ENCODE measurements at regions not wholly inside any gene's neighbourhood (a gene's known extent, or its start where the extent isn't known, plus 50 kb on each side); places are given as distances from the start of the nearest gene placed in this dataset.

GRCh38 chr7:49333180-49333881, 409.0 kb downstream of the CDC14C start:
- H3K9me3 ChIP-seq (ENCODE audit: control insufficient read depth, insufficient read depth, low read length), result no peaks in the 10 kb centered on the region
- no peak overlapping the region for H3K27ac ChIP-seq (ENCODE audit: low read length)

DNA sequence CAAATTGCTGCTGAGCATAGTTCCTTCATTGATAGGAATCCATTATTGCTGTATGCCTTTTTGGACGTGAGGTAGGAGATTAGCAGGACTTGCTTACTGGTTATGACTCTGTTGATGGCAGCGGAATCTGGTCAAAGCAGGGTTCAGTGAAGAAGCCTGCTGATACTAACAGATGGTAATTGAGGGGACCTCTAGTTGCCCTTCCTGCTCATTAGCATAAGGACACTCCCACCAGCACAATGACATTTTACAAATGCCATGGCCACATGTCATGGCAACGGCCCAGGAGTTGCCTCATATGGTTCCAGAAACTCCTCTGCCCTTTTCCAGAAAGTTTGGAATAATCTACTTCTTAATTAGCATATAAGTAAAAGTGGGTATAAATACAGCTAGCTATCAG, 417.5 kb downstream of the CDC14C start:
- DNase-seq (ENCODE audit: low read depth, low spot score), result no peak
- no peaks in the 10 kb centered on the region for H3K4me1 ChIP-seq (ENCODE audit: control insufficient read depth, insufficient read depth, low read length)
- H3K27ac ChIP-seq (ENCODE audit: low read length), result no peak overlapping the region
- H3K9me3 ChIP-seq (ENCODE audit: control insufficient read depth, insufficient read depth, low read length), result no peaks in the 10 kb centered on the region
- H3K36me3 ChIP-seq (ENCODE audit: control insufficient read depth, insufficient read depth, low read length), result no peaks in the 10 kb centered on the region
- H3K27me3 ChIP-seq (ENCODE audit: control insufficient read depth, insufficient read depth, low read length), result no peaks in the 10 kb centered on the region
- no CpG with 5 or more reads among the region's 3 CpGs for WGBS (ENCODE audit: insufficient coverage, insufficient read length)
- no peak overlapping the region for H3K4me3 ChIP-seq (ENCODE audit: low read length)

More at GRCh38 chr7:49333180-49333881, 409.0 kb downstream of the CDC14C start:
- DNase-seq (ENCODE audit: low read depth, low spot score), result no peak
- no CpG with 5 or more reads among the region's 4 CpGs for WGBS (ENCODE audit: insufficient coverage, insufficient read length)
- no peaks in the 10 kb centered on the region for H3K27me3 ChIP-seq (ENCODE audit: control insufficient read depth, insufficient read depth, low read length)
- no peaks in the 10 kb centered on the region for H3K36me3 ChIP-seq (ENCODE audit: control insufficient read depth, insufficient read depth, low read length)
- H3K4me3 ChIP-seq (ENCODE audit: low read length), result no peak overlapping the region
- H3K4me1 ChIP-seq (ENCODE audit: control insufficient read depth, insufficient read depth, low read length), result no peaks in the 10 kb centered on the region

- Histone ChIP-seq H3K36me3 (ENCODE audit: control insufficient read depth, insufficient read depth, low read length) (no peaks in the 10 kb centered on the region), H3K27me3 (ENCODE audit: control insufficient read depth, insufficient read depth, low read length) (no peaks in the 10 kb centered on the region), H3K27ac (ENCODE audit: low read length) (no peak overlapping the region), H3K4me3 (ENCODE audit: low read length) (no peak overlapping the region), H3K4me1 (ENCODE audit: control insufficient read depth, insufficient read depth, low read length) (no peaks in the 10 kb centered on the region), H3K9me3 (ENCODE audit: control insufficient read depth, insufficient read depth, low read length) (no peaks in the 10 kb centered on the region)
- DNase-seq (ENCODE audit: low read depth, low spot score), result no peak
- WGBS (ENCODE audit: insufficient coverage, insufficient read length), result 100% methylated on average over 1 of the region's 1 CpG
These were observed 420.2 kb downstream of the CDC14C start for GRCh38 chr7:49344556-49344955.

- Histone ChIP-seq H3K4me1 (ENCODE audit: control insufficient read depth, insufficient read depth, low read length) (no peaks in the 10 kb centered on the region), H3K27ac (ENCODE audit: low read length) (no peak overlapping the region), H3K36me3 (ENCODE audit: control insufficient read depth, insufficient read depth, low read length) (no peaks in the 10 kb centered on the region), H3K27me3 (ENCODE audit: control insufficient read depth, insufficient read depth, low read length) (no peaks in the 10 kb centered on the region), H3K9me3 (ENCODE audit: control insufficient read depth, insufficient read depth, low read length) (no peaks in the 10 kb centered on the region), H3K4me3 (ENCODE audit: low read length) (no peak overlapping the region)
- WGBS (ENCODE audit: insufficient coverage, insufficient read length), result no CpG with 5 or more reads among the region's 1 CpG
- DNase-seq (ENCODE audit: low read depth, low spot score), result no peak
These were observed 422.0 kb downstream of the CDC14C start for GRCh38 chr7:49346195-49346899.

GRCh38 chr7:49367072-49367471, 406.4 kb upstream of the VWC2 start:
- Histone ChIP-seq H3K27ac (ENCODE audit: low read length) (no peak overlapping the region), H3K27me3 (ENCODE audit: control insufficient read depth, insufficient read depth, low read length) (no peaks in the 10 kb centered on the region), H3K36me3 (ENCODE audit: control insufficient read depth, insufficient read depth, low read length) (no peaks in the 10 kb centered on the region), H3K4me3 (ENCODE audit: low read length) (no peak overlapping the region), H3K4me1 (ENCODE audit: control insufficient read depth, insufficient read depth, low read length) (no peaks in the 10 kb centered on the region; the same call in 1 of the 2 replicates), H3K9me3 (ENCODE audit: control insufficient read depth, insufficient read depth, low read length) (no peaks in the 10 kb centered on the region)
- no peak for DNase-seq (ENCODE audit: low read depth, low spot score)
- no CpG with 5 or more reads among the region's 2 CpGs for WGBS (ENCODE audit: insufficient coverage, insufficient read length)

GRCh38 chr7:49371771-49372170, 401.7 kb upstream of the VWC2 start:
- no peaks in the 10 kb centered on the region for H3K27me3 ChIP-seq (ENCODE audit: control insufficient read depth, insufficient read depth, low read length)
- no peak for DNase-seq (ENCODE audit: low read depth, low spot score)
- no CpG with 5 or more reads among the region's 1 CpG for WGBS (ENCODE audit: insufficient coverage, insufficient read length)
- H3K4me3 ChIP-seq (ENCODE audit: low read length), result no peak overlapping the region
- H3K36me3 ChIP-seq (ENCODE audit: control insufficient read depth, insufficient read depth, low read length), result no peaks in the 10 kb centered on the region
- no peak overlapping the region for H3K27ac ChIP-seq (ENCODE audit: low read length)
- H3K9me3 ChIP-seq (ENCODE audit: control insufficient read depth, insufficient read depth, low read length), result no peaks in the 10 kb centered on the region
- H3K4me1 ChIP-seq (ENCODE audit: control insufficient read depth, insufficient read depth, low read length), result no peaks in the 10 kb centered on the region

GRCh38 chr7:49376817-49377375, 396.5 kb upstream of the VWC2 start:
- no CpG with 5 or more reads among the region's 2 CpGs for WGBS (ENCODE audit: insufficient coverage, insufficient read length)
- Histone ChIP-seq H3K4me3 (ENCODE audit: low read length) (no peak overlapping the region), H3K27me3 (ENCODE audit: control insufficient read depth, insufficient read depth, low read length) (no peaks in the 10 kb centered on the region), H3K27ac (ENCODE audit: low read length) (no peak overlapping the region), H3K36me3 (ENCODE audit: control insufficient read depth, insufficient read depth, low read length) (no peaks in the 10 kb centered on the region; the same call in 1 of the 2 replicates), H3K9me3 (ENCODE audit: control insufficient read depth, insufficient read depth, low read length) (no peaks in the 10 kb centered on the region; the same call in 1 of the 2 replicates), H3K4me1 (ENCODE audit: control insufficient read depth, insufficient read depth, low read length) (no peaks in the 10 kb centered on the region)
- no peak for DNase-seq (ENCODE audit: low read depth, low spot score)

DNA sequence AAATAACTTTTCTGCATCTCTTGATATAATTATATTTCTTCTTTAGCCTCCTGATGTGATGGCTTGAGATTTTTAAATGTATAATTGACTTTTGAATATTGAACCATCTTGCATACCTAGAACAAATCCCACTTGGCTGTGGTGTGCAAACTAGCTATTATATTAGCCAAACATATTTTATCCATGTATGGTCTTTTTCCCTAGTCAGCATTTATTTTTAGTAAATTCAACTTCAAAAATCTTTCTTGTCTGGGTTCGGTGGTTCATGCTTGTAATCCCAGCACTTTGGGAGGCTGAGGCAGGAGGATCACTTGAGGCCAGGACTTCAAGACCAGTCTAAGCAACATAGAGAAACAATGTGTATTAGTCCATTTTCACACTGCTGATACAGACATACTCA, 386.6 kb upstream of the VWC2 start:
- no CpG with 5 or more reads among the region's 1 CpG for WGBS (ENCODE audit: insufficient coverage, insufficient read length)
- no peak for DNase-seq (ENCODE audit: low read depth, low spot score)

GRCh38 chr7:49389871-49390479, 383.5 kb upstream of the VWC2 start:
- Histone ChIP-seq H3K36me3 (ENCODE audit: control insufficient read depth, insufficient read depth, low read length) (no peaks in the 10 kb centered on the region), H3K27ac (ENCODE audit: low read length) (no peak overlapping the region), H3K9me3 (ENCODE audit: control insufficient read depth, insufficient read depth, low read length) (no peaks in the 10 kb centered on the region), H3K27me3 (ENCODE audit: control insufficient read depth, insufficient read depth, low read length) (no peaks in the 10 kb centered on the region), H3K4me3 (ENCODE audit: low read length) (no peak overlapping the region), H3K4me1 (ENCODE audit: control insufficient read depth, insufficient read depth, low read length) (no peaks in the 10 kb centered on the region)
- 100% methylated on average over 2 of the region's 7 CpGs for WGBS (ENCODE audit: insufficient coverage, insufficient read length)
- no peak for DNase-seq (ENCODE audit: low read depth, low spot score)

More for the DNA sequence above, 386.6 kb upstream of the VWC2 start:
- no peaks in the 10 kb centered on the region for H3K36me3 ChIP-seq (ENCODE audit: control insufficient read depth, insufficient read depth, low read length)
- no peak overlapping the region for H3K4me3 ChIP-seq (ENCODE audit: low read length)
- no peak overlapping the region for H3K27ac ChIP-seq (ENCODE audit: low read length)
- H3K9me3 ChIP-seq (ENCODE audit: control insufficient read depth, insufficient read depth, low read length), result no peaks in the 10 kb centered on the region
- no peaks in the 10 kb centered on the region for H3K4me1 ChIP-seq (ENCODE audit: control insufficient read depth, insufficient read depth, low read length)
- no peaks in the 10 kb centered on the region for H3K27me3 ChIP-seq (ENCODE audit: control insufficient read depth, insufficient read depth, low read length)

DNA sequence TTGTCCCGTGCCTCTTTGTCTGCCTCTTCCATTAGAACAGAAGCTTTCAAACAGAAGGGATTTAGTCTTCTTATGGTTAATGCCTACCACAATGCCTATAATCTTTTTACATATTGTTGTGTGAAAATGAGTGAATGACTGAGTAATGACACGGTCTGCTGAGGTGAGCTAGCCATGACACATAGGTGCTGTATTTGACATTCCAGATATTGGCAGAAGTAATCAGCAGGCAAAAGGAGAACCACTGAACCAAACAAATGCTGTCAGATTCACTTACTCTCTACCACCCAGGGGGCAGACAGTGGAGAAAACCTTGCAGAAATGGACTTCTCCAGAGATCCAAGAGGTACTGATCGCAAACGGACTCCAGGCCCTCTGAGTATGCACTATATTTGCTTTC, 377.2 kb upstream of the VWC2 start:
- no peak overlapping the region for H3K27ac ChIP-seq (ENCODE audit: low read length)
- no peaks in the 10 kb centered on the region for H3K36me3 ChIP-seq (ENCODE audit: control insufficient read depth, insufficient read depth, low read length)
- H3K27me3 ChIP-seq (ENCODE audit: control insufficient read depth, insufficient read depth, low read length), result no peaks in the 10 kb centered on the region
- H3K9me3 ChIP-seq (ENCODE audit: control insufficient read depth, insufficient read depth, low read length), result no peaks in the 10 kb centered on the region
- H3K4me3 ChIP-seq (ENCODE audit: low read length), result no peak overlapping the region
- no peak for DNase-seq (ENCODE audit: low read depth, low spot score)
- no CpG with 5 or more reads among the region's 4 CpGs for WGBS (ENCODE audit: insufficient coverage, insufficient read length)
- no peaks in the 10 kb centered on the region for H3K4me1 ChIP-seq (ENCODE audit: control insufficient read depth, insufficient read depth, low read length)
